ENCODE measurements at regions not wholly inside any gene's neighbourhood (a gene's known extent, or its start where the extent isn't known, plus 50 kb on each side); places are given as distances from the start of the nearest gene placed in this dataset.
"Not testable (repeated sequence)": the region's sequence is repeated elsewhere in the genome, so short reads cannot be mapped to it uniquely, and the experiment has no call there.

DNA sequence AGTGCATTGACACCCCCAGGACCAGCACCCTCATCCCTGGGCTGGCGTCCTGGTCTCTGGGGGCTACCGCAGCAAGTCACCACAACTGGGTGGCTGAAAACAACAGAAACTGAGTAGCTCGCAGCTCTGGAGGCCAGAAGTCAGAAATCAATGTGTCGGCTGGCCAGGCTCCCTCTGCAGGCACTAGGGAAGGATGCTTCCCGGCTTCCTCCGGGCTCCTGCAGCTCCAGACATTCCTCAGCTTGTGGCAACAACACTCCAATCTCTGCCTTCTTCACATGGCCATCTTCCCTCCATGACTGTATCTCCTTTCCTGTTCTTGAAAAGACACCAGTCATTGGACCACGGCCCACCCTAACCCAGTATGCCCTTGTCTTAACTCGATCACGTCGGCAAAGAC, 224.2 kb downstream of the NPHP4 start:
- DNase-seq (ENCODE audit: low read depth in 1 of 2, low spot score in 1 of 2): no peak

DNA sequence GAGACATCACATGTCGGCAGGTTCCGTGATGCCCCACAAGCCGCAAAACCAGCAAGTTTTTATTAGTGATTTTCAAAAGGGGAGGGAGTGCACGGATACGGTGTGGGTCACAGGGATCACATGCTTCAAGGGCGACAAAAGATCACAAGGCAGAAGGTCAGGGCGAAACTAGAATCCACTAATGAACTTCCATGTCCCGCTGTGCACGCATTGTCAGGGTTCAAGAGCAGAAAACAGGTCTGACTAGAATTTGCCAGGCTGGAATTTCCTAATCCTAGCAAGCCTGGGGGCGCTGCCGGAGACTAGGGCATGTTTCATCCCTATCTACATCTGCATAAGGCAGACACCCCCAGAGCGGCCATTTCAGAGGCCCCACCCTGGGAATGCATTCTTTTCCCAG, 225.2 kb downstream of the NPHP4 start:
- not testable (repeated sequence) for DNase-seq (ENCODE audit: low read depth in 1 of 2, low spot score in 1 of 2)

DNA sequence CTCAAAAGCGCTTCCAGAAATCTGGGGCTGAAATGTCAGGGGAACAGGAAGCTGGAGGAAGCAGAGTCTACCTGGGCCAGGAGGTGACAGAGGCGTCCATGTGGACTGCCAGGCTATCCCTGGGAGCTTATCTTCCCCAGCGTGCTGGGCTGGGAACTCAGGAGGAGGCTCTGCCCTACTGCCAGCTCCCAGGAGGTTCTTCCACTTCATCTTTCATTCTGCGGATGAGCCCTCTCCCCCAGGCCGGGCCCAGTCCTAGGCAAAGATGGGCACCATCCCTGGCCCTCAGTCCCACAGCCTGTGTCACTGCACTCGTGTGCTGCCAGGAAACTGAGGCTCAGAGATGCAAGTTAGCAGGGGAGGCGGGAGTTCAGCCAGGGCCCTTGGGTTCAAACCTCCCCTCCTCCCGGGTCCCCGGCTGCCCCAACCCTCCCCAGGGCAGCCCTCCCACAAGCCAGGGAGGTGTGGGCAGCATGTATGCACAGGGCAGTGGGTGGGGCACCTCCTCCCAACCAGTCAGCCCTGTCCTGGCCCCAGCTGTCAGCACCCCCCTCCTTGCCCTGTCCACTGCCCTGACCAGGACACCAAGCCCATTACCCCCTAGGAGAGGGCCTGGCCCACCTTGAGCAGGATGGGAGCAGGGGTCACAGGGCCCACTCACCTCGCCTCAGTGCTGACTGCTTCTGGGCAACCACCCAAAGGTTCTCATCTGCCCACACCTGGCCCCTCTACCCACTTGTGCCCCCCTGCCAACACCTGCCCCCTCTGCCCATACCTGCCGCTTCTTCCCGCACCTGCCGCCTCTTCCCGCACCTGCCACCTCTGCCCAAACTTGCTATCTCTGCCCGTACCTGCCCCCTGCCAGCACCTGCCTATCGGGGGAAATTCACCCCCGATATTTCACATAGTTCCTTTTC, 226.0 kb downstream of the NPHP4 start:
- DNase-seq (ENCODE audit: low read depth in 1 of 2, low spot score in 1 of 2): no peak

DNA sequence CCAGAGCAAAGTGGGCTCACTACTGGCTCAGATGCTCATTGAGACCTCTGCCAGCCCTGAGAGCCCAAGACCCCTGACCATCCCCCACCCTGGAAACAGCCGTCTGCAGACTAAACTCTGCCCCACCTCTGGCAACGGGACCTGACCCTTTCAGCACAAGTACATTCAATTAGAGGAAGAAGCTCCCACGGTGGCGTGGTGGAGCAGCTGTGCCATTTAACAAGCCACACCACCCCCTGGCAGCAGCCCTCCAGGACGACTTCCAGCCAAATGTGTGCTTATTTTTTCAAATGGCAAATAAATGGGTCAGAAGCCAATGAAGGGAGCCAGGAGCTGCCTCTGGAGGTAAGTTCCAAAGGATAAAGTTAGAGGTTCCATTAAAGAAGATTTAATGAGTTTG, 226.7 kb downstream of the NPHP4 start:
- no peak for DNase-seq (ENCODE audit: low read depth in 1 of 2, low spot score in 1 of 2)

DNA sequence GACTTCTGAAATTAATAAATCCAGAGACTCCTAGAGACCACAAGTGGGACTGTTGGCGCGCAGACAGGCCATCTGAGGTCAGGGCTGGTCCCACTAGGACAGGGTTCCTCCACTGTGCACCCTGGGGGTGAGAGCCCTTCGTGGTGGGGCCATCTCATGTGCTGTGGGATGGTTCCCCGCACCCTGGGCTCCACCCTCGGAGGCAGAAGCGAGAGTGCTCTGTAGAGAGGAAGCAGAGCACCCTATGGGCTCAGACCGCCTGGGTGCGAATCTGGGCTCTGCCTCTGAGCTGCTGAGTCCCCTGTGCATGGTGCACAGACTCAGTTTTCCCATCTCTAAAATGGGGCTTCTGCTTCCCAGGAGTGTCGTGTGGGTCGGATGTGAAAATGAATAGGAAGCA, 227.3 kb downstream of the NPHP4 start:
- no peak for DNase-seq (ENCODE audit: low read depth in 1 of 2, low spot score in 1 of 2)

DNA sequence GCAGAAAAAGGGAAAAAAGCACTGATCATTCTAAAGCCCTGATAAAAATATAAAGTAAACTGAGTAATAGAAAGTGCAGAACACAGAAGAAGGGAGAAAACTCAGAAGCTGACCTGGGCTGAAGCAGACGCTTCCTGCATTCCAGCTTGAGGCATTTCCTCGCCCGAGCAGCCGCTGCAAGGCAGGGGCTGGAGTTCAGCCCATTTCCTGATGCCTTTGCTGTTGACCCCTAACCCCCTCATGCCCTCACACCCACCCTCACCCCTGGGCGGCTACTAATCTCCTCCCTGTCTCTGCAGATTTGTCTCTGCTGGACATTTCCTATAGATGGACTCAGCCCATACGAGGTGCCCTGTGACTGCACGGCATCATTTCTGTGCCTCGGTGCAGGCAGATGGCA, 227.8 kb downstream of the NPHP4 start:
- no peak for DNase-seq (ENCODE audit: low read depth in 1 of 2, low spot score in 1 of 2)

DNA sequence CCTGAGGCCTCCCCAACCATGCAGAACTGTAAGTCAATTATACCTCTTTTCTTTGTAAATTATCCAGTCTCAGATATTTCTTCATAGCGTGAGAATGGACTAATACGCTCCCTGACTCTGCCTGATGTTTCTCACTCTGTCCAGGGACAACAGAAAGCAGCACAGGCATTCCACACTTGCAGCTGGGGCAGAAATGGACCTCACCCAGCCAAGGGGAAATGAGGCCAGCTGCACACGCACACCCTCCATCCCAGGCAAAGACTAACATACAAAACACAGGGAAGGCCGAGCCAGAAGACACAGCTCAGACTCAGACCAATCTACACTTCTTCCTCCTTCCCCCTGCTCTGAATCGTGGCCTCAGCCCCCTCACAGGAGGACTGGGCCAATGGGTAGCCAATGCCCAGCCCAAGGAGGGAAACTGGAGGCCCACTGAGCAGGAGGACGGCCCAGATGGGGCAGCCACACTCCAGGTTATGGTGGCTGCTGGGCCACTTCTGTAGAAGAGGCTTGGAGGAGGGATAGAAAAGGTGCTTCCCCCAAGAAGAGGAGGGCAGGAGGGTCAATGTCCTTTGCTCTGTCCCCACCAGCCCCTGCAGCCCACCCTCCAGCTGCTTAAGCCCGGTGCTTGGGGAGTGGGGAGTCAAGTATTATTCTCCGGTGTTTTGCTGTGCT, 228.4 kb downstream of the NPHP4 start:
- no peak for DNase-seq (ENCODE audit: low read depth in 1 of 2, low spot score in 1 of 2)

DNA sequence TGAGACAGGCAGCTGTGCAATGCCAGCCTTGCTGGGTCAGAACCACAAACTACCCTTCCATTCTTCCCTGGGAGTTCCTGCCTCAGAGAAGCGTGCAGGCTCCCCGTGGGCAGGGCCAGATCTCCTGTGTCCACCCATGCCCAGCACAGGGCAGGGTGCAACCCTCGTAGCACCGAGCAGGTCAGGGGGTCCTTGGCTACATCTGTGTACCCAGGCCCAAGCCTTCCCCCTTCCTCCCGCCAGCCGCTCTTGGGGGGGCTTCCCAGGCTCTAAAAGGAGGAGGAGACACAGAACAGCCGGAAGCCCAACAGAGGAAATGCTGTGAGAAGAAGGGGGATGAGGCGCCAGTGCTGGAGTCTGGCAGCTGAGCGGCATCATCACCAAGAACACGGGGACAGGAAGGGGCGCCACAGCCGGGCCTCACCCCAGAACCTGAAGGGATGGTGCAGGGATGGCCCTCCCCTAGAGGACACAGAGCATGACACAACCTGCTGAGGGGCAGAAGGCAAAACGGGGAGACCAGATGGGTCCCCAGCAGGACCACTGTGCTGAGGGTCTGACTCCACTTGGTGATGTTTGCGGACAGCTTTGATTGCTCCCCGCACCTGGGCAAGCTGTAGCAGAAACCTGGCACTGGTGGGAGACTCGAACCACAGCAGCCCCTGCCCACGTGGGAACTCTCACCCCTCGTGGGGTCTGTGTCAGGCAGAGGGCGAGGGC, 233.2 kb downstream of the NPHP4 start:
- no peak for DNase-seq (ENCODE audit: low read depth in 1 of 2, low spot score in 1 of 2)

DNA sequence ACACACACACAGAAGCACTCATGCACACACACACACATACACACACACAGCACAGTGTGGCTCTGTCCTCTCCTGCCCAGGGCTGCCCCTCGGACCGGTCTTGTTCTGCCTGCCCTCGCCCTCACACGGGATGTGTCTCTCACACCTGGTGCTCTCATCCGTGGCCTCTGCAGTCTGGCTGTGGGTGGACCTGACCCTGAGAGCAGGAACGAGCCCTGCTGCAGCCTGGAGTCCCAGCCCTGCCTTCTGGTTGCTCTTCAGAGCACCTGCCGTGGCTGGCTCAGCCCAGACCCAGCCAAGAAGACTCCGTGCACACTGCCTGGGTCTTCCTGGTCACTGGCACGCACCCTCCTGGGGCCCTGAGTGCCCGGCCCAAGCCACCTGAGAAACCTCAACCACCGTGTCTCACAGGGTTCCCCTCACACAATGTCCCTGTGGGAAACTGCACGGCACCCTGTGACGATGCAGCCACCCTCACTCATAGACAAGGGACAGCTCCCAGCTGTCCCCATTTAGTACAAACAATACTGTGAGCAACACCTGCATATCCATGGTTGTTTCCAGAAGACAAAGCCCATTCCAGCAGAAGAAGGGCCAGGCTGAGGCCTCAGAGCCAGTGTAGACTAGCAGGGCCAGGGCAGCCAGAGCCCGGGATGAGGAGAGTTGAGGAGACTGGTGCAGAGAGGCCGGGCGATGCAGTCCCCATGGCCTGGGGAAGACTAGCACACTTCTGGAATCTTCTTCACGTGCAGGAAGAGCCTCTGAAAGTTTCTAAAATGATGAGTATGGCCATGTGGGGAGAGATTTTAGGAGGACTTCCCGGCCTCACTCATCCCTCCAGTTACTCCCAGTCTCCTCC, 234.0 kb downstream of the NPHP4 start:
- DNase-seq (ENCODE audit: low read depth in 1 of 2, low spot score in 1 of 2): no peak

DNA sequence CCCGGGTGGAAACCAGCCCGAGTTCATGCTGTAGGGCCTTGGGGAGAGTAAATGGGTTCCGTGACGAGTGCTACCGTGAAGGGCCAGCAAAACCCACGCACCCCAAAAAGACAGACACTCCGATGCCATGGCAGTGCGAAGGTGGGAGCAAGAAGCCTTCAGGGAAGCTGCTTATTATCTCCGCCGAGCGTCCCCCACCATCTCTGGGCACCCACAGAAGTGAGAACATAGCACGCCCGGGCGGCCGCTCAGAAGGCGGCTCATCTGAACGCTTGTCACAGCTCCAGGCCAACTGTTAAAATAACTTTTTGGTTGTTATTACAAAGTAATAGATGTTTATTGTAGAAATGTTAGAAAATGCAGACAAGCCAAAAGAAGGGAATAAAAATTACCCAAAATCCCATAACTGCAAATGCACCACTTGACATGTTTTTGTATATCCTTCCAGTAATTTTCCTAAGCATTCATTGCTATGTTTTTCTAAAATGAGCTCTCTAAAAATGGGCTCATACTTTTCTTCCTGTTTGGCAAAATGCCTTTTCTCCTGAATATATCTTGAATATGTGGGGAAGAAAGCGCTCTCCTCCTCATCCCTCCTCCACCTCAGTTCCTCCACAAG, 234.9 kb downstream of the NPHP4 start:
- no peak for DNase-seq (ENCODE audit: low read depth in 1 of 2, low spot score in 1 of 2)

DNA sequence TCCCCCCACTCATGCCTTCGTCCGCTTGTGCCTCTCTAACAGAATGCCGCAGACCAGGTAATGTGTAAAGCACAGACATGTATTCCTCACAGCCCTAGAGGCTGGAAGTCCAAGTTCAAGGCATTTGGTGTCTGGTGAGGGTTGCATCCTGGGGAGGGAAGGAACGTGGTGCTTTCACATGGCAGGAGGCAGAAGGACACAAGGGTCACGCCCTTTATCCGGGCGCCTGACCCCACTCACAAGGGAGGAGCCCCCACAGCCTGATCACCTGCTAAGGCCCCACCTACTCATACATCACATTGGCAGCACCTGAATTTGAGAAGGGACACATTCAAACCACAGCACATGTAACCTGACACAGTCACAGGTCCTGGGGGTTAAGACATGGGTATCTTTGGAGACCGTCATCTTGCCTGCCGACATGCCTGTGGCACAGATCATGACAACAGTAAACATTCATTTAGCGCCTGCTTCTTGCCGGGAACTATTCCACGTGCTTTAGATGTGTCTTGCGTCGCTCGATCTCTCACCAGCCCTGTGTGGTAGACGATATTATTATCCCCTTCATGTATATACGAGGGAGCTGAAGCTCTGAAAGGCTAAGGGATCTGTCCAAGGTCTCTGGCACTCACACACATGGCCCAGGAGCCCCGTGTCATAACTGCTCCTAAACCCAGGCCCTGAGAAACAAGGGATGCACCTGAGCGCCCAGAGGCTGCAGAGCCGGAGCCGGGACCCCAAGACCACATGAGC, 235.6 kb downstream of the NPHP4 start:
- no peak for DNase-seq (ENCODE audit: low read depth in 1 of 2, low spot score in 1 of 2)

DNA sequence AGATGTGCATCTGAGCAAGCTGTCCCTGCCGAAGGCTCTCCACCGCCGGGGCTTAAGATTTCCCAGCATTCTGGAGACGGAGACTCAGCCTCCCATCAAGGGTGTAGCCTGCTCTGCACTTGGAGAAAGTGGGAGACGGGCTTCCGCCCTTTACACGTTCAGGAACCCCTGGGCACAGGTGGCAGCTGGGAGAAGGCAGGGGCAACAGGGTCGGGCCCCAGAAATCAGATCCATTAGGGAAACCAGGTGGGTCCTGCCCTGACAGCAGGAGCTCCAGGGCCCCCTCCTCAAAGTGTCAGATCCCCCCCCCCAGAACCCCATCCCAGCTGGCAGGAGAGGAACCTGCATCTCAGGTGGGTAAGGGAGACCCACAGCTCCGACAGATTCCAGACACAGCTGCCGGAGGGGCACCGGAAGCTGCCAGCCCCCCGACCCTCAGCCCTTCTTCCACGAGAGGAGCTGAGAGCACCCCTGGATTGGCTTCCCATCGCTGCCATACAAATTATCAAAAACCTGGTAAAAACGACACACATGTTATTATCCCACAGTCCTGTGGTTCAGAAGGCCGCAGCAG, 236.6 kb downstream of the NPHP4 start:
- DNase-seq (ENCODE audit: low read depth in 1 of 2, low spot score in 1 of 2): no peak

DNA sequence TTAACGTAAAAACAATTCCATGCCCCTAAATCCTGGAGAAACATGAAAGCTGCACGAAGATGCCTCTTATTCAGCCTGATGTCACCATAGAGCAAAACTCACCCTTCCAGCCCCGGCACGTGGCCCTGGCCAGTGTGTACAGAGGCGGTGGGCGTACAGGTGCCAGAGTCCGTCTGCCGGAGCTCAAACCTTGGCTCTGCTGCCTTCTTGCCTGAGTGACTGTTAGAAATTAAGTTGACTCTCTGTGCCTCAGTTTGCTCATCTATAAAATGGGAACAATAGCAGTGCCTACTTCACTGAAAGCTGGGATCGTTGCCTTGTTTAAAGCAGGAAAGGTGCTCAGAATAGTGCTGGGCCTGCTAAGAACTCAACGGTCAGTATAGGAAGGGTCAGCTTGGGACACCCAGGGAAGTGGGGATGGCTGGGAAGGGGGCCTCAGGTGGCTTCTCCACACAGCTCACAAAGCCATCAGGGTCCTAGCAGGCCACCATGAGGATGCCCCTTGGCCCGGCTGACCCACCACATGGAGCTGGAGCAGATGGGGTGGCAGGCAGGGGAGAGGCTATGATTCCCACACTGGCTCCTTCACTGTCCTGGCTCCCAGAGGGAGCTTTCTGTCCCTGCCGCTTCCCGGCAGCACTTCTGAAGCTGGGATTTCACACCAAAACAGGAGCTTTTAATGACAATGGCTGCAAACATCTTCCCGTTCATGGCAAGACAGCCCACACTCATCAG, 237.2 kb downstream of the NPHP4 start:
- no peak for DNase-seq (ENCODE audit: low read depth in 1 of 2, low spot score in 1 of 2)

DNA sequence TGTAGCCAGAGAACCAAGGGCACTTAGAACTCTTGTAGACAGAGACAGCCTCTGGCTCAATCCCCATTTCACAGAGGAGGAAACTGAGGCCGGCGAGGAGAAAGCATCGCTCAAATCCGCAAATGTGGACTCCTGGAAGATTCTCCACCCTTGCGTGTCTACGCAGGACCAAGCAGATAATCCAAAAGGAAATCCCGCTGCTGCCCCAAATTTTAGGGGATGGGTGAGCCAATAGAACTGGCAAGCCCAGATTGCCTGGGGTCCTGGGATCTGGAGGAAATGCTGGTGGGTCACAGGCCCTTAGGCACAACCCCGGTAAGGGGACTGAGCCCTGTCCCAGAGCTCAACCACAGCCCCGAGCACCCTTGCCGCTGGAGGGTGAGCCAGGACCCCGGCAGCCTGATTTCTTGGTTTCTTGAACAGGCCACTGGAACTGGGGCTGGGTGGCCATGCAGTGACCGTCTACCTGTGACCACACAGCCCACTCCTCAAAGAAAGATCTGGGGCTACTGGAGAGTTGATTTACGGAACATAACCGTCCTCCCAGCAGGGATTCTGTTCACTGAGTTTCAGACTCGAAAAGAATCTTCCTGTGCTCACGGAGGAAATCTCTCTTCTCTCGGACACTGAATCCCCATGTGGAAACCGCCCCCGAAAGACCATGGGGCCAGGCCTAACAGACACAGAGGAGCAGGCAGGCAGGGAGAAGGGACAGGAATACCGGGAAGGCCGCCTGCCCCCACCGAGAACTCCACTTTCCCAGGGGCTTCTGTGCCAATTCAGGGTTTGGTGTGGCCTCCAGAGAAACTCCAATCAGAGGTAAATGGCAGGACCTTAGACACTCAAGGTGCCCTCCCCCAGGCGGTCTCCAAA, 238.4 kb downstream of the NPHP4 start:
- DNase-seq (ENCODE audit: low read depth in 1 of 2, low spot score in 1 of 2): no peak

DNA sequence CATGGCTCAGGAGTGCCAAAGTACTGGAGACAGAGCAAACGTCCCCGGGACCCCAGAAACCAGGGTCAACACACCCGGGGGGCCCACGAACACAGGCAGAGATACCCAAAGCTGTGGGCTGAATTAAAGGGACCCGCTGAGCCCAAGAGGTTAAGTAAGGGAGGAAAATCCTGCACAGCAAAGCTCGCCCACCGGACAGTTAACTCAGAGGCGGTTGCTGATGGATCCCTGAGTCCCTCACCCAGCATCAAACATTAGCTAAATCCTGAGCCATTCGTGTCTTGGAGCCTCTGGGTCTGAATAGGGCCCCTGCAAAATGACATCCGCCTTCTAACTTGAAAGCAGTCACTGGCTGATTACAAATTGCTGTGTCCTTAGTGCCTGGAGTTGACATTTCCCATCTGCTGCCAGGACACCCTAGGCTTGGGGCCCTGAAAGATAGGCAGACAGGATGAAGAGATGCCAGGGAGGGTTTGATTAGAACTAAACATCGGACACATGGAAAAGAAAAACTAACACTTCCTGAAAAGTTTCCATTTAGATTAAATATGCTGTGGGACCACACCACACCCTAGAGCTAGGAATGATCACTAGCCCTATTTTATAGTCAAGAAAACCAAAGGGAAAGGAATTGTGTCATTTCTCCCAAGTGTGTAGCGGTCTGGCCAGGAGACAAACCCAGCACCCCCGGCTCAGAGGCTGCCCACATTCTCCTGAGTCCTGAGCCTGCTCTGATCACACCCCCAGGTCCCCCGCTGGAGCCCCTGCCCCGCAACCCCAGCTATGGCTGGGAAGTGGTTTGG, 239.3 kb downstream of the NPHP4 start:
- no peak for DNase-seq (ENCODE audit: low read depth in 1 of 2, low spot score in 1 of 2)

DNA sequence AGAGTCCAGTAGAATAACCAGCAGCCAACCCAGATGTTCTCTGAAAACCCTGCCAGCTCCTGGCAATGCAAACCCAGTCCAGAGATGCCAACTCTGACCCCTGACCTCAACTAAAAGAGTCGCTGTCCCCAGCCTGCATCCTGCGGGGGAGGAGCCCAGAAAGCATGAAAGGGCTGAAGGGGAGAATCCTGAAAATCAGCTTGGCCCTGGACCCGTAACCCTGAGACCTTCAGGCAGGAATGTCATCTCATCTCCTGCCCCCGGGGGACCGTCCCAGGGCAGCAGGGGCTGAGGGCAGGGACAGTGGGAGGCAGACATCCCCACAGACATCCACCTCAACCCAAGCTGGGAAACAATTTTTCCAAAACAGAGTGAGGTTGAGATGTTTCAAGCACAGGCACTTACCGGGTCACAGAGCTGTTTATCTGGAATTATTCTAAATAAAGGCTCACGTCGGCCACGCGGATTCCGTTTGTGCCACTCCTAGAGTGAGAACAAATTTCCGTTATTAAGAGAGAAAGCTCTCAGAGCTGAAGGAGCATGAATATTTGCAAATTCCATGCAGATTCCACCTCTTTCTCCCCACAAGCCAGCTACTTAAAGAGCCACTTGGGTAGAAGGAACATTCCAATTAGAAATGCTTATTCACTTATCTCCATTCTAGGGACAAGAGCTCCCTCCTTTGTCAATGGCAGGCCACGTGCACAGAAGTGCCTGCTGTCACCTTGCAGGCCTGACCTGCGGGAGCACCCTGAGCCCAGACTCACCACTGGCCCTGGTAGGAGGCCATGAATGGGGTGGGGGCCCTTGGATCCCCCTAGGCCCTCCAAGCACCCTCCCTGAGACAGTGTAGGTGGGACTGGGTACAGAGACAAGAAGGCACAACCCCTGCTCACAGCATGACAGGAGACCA, 240.1 kb downstream of the NPHP4 start:
- no peak for DNase-seq (ENCODE audit: low read depth in 1 of 2, low spot score in 1 of 2)
